HG03354 (cell line): ENCODE measurements at regions not wholly inside any gene's neighbourhood (a gene's known extent, or its start where the extent isn't known, plus 50 kb on each side); places are given as distances from the start of the nearest gene placed in this dataset.

ENCODE experiments used
- ATAC-seq: cut with Tn5 transposase; IDR thresholded peaks from one replicate; pipeline ENCODE4 v1.9.1; 2021; ENCODE audit warnings: mild to moderate bottlenecking; ENCODE audit not compliant: unreplicated experiment, poor library complexity, severe bottlenecking

DNA sequence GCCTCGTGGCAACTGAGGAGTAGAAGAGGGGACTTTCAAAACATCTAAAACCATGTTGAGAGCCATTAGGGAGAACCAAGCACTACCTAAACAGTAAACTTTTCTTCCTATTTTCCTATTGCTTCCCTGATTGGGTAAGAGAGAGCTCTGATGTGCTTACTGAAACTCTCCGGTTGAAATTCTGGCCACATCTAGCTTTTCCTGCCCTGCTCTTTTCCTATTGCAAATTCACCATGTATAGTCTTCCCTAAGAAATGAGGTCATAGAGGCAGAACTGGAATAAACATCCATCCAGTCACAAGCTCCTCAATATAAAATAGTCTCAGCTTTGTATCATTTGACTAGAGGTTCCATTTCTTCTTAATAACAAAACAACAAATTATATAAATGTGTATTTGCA is 199.5 kb upstream of the CNR1 start:
- ATAC-seq, result no peak

- ATAC-seq, result no peak
Measured at GRCh38 chr6:88365230-88365629, 199.1 kb upstream of the CNR1 start.

DNA sequence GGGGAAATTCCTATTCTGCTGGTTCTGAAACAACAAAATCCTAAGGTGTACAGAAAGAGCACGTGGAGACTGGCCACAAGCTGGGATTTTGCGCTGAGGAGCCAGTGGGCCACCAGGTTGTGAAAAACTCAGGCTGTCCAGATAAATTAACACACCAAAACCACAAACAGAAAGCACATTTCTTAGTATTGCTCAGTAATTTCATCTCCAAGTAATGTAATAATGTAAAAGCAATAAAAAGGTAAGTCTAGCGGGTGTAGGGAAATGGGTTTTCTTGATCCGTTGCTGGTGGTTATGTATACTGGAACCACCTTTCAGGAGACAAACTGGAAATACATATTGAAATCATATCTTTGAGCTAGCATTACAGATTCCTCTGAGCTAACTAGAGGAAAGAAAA is 195.6 kb upstream of the CNR1 start:
- ATAC-seq, result no peak

DNA sequence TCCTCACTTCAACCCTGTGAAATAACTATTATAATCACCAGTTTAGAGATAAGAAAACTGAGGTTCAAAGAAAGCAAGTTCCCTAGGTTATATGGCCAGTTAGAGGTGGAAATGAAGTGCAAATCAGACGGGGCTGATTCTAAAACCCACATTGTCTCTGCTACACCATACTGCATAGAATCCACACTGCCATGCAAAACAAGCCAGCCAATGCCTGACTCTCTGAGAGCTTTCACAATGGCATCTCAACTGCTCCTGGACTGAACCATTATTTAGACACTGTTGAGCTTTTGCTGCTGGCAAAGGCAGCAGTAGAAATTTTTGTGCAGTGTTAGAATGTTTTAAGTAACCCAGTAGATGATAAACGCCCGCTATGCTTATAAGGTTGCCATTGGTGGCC is 195.2 kb upstream of the CNR1 start:
- no peak for ATAC-seq

GRCh38 chr6:88360203-88360797 is 194.2 kb upstream of the CNR1 start:
- ATAC-seq, result no peak

- no peak for ATAC-seq
Measured at GRCh38 chr6:88359530-88360202, 193.5 kb upstream of the CNR1 start.

GRCh38 chr6:88358846-88359245 is 192.7 kb upstream of the CNR1 start:
- ATAC-seq, result no peak

DNA sequence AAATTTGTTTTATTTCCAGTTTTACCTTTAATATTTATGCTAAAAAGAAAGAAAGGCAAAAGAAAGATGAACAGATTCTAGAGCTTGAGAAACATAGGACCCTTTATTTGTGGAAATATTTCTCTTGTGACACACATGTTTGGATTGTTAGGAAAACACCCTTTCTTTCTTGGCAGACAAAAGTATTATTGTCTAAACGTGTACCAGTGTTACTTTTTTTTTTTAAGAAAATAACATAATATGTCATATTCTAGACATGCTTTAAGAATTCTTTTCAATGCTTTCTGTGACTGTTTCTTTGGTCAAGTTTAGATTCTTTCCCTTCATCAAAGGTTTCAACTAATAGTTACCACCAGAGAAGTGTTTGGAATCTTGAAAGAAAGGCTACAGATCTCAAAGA is 183.4 kb upstream of the CNR1 start:
- ATAC-seq, result no peak

GRCh38 chr6:88342336-88342735 is 176.2 kb upstream of the CNR1 start:
- no peak for ATAC-seq

DNA sequence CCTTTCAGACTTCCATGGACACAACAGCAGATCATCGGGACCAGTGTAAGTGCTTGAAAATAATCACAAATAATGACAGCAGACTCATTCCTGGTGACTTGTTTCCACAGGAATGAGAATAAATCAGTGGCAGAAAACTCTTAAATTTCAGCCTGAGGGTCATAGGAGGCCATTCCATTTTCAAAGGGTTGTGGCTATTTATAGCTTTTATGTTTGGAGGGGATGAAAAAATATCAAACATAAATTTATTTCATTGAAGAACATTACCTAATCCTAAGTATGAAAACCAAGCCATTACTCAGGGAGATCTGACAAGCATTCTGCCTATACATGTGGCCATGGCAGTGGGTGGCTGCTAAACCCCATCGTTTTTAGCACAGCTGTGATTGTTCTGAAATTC is 173.6 kb upstream of the CNR1 start:
- ATAC-seq, result no peak

DNA sequence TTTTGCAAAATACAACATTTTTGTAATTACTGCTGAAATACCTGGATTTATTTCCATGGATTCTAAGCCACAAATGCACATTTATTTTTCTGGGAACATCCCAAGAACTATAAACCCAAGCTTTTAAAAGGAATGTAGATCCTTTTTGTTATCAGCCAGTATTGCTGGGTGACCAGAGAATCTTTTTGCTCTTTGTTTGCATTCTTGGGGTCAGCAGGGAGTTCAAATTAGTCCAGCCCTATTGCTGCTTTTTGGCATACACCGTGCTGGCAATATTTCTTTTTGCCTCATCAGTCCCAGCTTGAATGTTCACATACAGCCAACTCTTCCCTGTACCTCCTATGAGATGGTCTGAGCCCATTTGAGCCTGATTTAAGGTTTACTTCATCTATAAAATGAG is 155.2 kb upstream of the CNR1 start:
- no peak for ATAC-seq

- ATAC-seq, result no peak
Measured at GRCh38 chr6:88311561-88311960, 145.4 kb upstream of the CNR1 start.

DNA sequence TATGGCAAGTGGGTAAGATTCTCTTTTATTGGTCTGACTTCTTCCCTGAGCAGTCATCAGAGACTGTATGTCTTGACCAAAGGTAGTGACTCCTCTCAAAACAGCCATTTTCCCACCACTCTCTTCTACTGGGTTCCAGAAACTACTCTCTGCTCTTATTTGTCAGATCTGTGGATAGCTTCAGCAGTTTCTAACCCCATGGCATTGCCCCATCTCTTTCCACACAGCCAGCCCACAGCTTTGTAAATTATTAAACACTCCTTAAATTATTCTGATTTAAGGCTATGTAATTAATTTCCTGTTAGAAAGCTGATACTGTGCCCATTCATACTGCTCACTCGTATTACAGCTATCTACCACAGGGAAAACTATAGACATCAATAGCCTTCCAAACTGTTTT is 138.4 kb upstream of the CNR1 start:
- ATAC-seq, result no peak

DNA sequence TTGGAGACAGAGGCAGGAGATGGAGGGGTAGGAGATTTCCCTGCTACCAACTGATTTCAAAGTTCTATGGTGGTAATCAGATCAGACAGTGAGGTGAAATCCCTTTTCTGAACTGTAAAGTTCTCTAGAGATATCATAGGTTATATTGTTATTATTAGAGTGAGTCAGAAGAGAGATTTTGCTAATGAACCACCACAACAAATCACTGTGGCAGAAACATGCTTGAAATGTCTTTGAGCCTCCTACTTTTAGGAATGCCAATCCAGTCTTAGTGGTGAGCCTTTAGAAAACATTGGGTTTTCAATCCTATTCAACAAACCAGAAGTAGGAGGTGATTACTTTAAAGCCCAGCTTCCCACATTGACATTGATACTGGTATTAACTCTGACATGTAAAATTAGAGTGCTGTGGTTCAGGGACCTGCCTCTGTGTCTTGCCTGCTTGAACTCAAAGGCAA is 136.7 kb upstream of the CNR1 start:
- ATAC-seq, result no peak

GRCh38 chr6:88301888-88302768 is 136.0 kb upstream of the CNR1 start:
- ATAC-seq, result no peak

GRCh38 chr6:88301256-88301655 is 135.1 kb upstream of the CNR1 start:
- ATAC-seq, result no peak

GRCh38 chr6:88298066-88298845 is 132.1 kb upstream of the CNR1 start:
- ATAC-seq, result no peak

DNA sequence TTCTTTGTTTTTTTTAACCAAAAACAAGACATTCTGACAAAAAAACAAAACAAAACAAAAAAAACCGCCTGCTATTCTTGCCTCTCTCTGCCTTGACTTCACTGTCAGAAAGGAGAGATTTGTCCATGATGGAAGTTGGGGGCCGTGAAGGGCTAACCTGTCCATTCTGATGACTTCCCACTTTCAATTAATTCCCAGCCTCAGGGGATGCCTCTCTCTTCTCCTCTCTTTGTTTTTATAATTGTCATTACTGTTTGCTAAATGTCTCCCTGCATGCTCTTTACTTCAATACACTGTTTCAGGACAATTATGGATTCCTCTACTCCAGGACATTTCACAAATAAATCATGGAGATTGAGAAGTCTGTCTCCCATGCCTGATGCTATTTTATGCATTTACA is 130.5 kb upstream of the CNR1 start:
- no peak for ATAC-seq

GRCh38 chr6:88295663-88296062 is 129.5 kb upstream of the CNR1 start:
- no peak for ATAC-seq

- ATAC-seq, result no peak
Measured at GRCh38 chr6:88294702-88295101, 128.6 kb upstream of the CNR1 start.
